ENCODE measurements at regions not wholly inside any gene's neighbourhood (a gene's known extent, or its start where the extent isn't known, plus 50 kb on each side); places are given as distances from the start of the nearest gene placed in this dataset.
A peak's percentile ranks its signal among the peaks of the same experiment; 100 is the strongest.

GRCh38 chr12:4859478-4860210 is 50.1 kb upstream of the KCNA1 start:
- DNase-seq: peak; percentile 54
